ENCODE measurements at regions not wholly inside any gene's neighbourhood (a gene's known extent, or its start where the extent isn't known, plus 50 kb on each side); places are given as distances from the start of the nearest gene placed in this dataset.
A peak's percentile ranks its signal among the peaks of the same experiment; 100 is the strongest.

DNA sequence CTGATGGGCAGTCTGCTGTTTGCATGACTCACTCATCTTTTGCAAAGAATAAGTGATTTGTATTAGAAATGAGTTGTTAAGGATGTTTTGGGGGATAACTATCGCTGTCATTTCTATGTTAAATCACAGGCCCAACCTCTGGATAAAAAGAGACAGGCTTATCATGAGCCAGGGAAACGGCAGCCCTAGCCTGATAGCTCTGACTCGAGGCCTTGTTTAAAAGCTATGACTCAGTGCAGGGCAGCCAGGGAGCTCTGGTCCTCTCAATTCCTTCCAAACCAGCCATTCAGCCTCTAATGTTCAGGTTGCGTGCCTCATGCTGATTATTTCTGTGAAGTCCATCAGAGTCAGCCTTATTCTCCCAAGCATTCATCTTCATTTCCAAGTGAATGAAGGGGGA lies 305.9 kb upstream of the HAND2 start:
- DNase-seq = no peak

DNA sequence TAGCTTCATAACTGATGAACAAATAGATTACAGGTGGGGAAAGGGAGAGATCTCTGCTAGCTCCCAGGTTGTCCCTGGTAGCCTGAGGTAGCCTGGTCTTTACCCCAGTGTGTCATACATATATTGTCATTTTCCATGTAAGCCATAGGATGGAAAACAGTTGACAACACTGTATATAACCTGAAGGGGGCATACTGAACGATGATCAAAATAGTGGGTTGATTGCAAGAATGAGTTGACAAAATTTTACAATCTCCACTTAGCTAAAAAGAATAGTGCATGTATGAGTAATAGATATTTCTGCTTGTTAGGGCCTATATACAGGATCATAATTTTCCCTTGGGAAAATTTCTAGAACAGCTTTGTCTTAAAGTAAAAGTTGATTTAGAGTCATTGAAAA lies 304.1 kb upstream of the HAND2 start:
- no peak for DNase-seq

DNA sequence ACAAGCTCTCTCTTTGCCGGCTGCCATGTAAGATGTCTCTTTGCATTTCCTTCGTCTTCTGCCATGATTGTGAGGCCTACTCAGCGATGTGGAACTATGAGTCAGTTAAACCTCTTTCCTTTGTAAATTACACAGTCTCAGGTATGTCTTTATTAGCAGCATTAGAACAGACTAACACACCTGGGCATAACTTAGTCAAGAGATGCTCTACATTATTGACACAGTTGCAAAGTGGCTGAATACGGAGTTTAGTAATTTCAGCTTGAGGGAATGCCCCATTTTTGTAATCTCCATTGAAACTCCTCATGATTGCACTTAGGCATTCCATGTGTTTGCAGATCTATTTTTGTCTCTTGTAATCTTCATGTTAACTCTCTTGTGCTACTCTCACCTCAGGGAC lies 299.5 kb upstream of the HAND2 start:
- no peak for DNase-seq

DNA sequence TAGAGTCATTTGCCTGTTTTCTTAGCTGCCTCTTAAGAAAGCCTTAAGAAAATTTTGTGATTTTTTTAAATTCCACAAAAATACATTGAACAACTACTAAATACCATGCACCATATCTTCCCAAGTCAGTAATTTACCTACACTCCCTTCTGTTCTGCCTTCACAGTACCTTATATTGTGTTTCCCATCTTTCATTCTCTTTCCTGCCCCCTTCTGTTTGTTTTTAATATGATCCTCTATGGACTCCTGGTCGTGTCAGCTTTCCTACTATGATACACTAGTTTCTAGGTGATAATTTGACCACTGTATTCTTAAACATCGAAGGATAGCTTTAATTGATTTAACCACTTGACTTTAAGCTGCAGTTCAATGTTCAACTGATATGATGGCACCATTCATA lies 297.7 kb upstream of the HAND2 start:
- no peak for DNase-seq

DNA sequence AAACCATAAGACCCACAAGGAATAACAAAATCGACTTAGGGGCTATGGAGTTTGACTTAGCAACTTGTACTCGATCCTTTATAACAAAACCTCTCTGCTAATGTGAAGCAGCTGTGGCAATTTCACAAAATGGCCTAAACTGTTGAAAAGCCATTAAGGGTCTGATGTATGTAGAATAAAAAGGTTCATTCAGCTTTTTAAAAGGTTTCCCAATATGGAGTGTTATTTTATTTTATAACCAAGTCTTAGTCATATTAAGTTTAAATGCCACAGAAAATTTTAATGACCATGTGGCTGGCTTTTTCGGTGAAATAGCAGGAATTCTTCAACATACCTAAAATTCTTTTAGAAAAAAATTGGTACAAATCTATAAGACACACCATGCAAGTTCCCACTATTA lies 291.8 kb upstream of the HAND2 start:
- no peak for DNase-seq

DNA sequence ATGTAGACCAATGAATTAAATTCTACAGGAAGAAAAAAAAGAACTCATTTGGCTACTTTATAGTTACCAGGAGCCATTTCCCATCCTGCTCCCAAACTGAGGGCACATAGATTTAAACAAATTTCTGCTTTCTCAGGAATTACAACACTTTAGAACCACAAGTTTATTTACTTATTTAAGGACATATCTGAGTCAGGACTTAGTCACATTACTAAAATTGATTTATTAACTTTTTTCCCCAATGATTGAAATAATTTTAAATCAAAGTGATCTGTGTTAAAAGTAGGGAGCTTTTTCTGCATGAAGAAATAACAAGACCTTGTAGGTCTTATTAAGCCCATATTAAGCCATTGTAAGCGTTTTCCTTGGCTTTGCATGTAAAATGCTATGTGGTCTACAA lies 291.0 kb upstream of the HAND2 start:
- no peak for DNase-seq

DNA sequence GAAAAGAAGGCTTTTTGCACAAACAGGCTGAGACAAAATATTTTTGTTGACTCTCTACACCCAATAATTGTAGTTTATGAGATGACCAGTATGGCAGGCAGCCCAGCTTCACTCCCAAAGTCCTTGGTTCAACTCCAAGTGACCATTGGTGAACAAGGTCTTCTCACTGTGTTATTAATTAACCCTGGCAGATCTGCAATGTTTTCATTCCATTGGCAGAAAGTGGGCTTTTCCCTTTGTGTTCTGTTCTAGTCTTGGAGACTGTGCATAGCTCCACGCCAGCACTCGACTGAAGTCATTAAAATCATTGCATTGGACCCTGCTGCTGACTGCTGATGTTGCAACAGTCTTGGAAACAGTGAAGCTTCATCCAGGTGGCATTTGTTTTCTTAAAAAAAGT lies 277.3 kb upstream of the HAND2 start:
- no peak for DNase-seq

DNA sequence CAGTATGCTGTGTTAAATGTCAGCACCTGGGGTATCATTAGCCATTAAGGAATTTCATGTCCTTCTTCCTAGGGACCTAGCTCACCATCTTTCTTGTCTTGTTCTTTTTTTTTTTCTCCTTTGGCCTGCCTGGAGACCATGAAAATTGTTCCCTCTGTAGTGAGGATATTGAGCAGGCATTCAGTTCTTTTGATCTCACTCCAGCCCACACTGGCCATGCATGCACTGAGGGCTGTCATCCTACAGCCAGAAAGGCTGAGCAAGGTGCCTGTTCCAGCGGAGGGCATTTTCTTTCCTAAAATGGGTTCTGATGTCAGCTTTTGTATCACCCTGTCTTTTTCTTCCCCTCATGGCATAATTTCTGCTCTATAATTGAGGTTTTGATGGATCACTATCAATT lies 275.9 kb upstream of the HAND2 start:
- DNase-seq = no peak

DNA sequence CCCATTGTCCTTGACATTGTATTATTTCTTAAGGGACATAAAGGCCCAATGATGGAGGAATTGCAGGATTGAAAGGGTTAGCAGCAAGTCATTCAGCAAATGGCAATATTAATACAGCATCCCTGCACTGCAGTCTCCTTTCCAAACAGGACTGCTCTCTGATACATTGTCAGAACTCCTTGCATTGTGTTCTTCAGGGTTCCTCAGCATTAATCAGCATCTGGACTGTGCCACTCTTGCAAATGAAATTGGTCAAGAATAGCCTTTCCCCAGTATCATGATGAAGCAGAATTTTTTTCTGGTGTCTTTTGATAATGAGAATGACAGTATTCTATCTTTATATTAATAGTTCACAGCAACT lies 272.6 kb upstream of the HAND2 start:
- DNase-seq = no peak

DNA sequence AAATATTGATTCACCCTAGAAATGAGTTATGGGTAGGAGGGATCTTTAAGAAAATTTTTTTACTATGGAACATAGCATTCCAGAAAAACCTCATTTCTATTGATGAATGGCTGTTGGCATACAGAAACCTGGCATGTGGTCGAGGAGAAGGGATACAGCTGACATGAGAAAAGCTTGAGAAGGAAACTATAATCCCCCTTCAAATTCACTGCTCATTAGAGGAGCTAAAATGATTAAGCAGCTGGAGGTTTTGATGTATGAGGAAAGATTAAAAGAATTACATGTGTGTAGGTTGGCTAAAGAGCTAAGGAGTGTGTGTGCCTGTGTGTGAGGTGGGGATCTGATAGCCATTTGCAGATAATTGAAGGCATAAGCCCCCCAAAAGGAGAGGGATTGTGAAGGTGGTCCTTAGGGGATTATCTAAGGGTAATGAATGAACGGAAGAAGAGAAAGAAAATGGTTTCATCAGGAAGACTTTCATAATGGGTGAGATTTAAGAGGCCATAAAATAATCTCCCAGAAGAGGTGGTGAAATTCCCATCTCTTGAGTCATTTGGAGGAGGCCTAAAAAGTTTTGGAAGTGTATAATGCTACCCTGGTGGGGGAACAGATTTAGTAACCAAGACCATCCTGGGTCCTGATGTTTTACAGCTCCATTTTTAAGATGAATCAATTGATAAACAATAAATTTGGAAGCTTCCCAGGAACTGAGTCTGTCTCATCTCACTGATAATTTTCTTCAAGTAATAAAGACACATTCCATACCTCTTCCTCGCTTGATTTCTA lies 272.0 kb upstream of the HAND2 start:
- DNase-seq = no peak

DNA sequence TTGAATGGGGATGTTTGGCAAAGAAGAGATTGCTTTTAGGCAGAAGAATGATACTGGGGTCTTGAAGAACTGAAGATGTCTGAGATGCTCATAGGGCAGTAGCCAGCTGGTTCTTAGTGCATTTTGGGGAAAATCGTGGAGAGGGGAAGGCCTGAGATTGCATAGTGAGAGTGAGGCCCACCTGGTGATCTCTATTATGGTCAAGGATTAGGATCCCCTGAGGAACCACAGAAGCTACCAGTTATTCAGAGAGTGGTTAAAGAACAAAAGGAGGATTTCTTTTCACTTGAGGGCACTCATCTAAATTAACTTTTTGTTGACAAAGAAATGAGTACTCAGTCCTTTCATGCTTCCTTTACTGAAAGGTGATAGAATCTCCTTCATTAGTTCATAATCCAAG lies 271.3 kb upstream of the HAND2 start:
- no peak for DNase-seq

DNA sequence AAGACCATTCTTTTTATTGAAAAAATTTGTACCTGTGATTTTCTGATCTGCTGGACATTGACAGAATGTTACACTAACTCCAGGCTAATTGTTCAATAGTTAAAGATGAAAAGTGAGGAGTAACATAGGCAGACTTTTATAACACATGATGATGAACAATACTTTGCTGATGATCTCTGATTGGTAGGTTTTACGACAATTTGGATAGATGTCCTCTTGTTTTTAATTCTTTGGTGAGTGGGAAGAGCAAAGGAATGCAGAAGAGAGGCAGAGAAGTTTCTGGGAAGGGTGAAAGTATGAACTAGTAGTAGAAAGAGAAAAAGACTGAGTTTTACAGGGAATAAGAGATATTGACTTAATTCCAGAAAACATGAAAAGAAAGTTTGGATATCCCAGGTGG lies 267.3 kb upstream of the HAND2 start:
- DNase-seq = no peak

DNA sequence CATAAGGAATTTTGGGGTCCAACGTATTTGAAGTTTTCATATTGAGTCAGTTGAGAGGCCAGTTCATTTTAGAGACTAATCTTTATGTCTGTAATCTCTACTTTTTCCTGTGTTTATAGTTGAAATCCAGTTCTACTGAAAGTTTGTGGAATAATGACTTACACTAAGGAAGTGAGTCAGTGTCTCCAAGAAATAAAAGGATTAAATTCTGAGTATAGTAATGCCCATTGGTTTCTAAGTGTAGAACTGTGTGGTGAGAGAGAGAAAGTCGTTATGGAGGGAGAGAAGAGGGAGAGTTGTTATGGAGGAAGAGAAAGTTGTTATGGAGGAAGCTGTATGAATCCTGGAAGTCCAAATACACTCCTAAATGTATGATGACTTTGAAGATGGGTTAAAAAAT lies 264.6 kb upstream of the HAND2 start:
- no peak for DNase-seq

DNA sequence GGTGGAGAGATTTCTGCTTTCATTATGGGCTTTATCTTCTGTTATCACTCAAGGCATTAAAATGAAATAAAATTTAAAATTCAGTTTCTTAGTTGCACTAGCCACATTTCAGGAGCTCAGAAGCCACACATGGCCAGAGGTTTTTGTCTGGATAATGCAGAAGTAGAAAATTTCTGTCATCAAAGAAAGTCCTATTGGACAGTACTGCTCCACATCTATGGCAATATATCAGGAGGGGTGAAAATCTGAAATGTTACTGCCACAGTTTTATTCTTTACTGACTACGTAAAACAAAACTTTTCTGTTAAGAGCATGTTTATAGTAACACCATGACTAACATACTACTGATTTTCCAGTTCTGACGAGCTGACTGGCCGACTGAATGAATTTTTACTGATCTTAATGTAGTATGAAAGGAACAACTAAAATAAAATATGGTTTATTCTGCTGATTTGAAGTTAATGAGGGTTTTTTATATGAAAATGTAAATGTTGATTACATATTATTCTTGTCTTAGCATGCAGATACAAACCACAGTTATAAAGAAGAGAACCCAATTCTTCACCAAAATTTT lies 264.0 kb upstream of the HAND2 start:
- DNase-seq = no peak

DNA sequence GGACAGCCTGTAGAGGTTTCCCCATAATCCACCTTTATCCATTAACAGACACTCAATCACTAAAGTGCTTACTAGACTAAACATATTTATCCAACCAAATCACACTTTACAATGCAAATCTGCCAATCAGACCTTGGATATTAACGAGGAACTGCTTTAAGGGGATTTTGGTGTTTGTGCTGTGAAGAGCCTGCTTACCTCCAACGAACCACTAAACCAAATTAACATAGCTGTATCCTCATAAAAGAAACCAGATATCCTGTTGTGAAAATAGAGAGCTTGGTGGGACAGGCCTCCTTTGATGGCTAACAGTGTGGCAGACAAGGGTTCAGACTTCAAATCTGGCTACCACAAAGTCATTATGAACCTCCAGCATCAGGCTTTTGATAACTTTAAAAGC lies 252.6 kb upstream of the HAND2 start:
- DNase-seq = peak; percentile 21

DNA sequence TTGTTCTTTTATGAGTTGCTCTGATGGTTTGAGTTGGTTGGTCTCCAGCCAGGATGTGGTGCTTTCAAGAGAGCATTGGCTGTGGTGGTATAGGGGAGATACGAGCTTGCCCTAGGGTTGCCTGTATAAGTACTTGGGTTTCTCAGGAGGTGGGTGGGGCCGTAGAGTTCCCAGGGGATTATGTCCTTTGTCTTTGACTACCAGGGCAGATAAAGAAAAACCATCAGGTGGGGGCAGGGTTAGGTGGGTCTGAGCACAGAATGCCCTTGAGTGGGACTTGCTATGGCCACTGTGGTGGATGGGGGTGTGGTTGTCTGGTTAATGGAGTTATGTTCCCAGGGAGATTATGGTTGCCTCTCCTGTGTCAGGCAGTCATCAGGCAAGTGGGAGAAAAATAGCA lies 247.9 kb upstream of the HAND2 start:
- no peak for DNase-seq

DNA sequence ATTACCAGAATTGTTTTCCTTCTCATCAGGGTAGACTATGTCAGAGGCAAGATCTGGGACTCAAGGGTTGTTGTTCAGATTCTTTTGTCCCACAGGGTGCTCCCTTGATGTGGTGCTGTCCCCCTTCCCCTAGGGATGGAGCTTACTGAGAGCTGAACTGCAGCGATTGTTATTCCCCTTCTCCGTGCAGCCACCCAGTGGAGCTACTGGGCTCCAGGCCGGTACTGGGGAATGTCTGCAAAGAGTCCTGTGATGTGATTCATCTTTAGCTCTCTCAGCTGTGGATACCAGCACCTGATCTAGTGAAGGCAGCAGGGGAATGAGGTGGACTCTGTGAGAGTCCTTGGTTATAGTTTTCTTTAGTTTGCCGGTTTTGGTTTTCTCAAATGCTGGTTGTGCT lies 247.4 kb upstream of the HAND2 start:
- DNase-seq = no peak

DNA sequence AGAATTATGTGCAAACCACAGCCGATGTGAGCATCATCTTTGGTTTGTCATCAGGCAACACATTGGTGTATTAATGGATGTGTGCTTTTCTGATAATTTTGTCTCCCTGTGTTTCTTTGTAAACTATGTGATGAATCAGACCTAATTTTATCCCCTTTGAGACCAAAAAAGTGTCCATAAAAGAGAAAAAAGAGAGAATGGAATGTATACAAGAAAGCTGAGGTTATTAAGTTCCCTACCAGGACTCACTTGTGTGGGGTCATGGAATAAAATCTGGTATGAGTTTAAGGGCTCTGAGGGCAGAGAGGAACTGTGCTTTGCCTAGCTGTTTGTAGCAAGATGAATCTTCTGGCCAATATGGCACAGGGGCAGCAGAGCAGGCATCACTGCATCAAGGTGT lies 239.5 kb upstream of the HAND2 start:
- DNase-seq = no peak

DNA sequence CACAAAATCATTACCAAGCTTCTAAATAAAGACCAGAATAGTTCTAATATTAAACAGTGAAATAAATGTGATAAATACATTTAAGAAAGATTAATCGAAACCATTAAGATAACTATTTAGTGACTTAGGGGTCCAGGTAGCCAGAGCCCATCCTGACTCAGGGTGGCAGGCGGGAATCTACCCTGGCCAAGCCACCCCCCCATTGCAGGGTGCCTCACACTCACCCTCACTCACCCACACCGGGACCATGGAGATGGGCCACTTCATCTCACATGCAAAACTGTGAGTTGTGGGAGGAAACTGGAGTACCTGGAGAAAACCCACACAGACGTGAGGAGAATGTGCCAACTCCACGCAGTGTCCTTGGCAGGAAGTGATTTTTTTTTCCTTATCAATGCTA lies 237.6 kb upstream of the HAND2 start:
- no peak for DNase-seq

DNA sequence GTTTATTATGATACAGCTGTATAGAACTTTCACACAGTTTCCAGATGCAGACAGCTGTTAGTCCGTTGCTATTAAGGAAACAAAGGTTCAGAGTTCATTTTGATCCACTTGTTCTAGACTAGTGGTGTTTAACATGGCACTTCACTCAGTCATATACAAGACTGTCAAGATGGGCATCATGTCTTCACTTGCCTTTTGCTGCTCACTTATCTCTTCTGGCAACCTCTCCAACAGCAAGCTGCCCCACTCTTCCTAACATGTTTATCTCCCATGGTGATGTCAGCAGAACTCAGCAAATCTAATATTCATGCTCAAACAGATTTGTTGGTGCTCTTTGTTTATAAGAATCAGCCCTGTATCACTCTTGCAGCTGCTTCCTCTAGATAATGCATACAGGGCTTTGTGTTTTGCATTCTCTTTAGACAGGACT lies 236.2 kb upstream of the HAND2 start:
- DNase-seq = no peak

DNA sequence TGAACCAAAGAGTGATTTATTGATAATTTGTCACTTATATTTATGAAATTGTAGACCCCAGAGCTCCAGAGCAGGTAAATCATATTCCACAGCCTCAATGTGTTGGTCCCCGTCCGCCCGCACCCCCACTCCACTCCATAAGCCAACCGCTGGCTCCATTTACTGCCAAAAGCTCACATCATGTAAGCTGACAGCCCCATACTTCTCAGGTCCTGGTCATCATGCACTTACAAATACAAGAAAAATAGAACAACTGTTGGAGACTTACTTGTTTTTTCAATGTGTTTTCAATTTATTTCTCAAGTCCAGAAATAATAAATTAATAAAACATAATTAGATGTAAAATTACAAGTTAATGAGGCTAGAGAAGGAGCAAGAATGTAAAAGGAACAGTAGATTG lies 235.7 kb upstream of the HAND2 start:
- no peak for DNase-seq

DNA sequence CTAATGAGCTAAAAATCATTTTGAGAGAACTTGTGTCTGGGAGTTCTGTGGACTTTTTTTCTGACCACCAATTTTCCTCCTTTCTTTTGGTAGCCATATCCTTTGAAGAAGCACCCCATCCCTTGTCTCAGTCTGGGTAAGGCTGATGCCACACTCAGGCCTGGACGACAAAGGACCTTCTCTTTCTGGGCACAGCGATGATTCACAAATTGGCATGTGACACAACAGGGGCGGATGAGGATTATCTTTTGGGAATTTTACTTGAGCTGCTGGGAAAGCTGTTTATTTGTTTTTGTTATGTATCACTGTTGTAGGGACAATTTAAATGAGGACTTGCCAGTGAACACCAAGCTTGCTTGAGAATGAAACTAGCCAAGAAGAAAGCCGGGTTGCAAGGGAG lies 233.4 kb upstream of the HAND2 start:
- DNase-seq = no peak

DNA sequence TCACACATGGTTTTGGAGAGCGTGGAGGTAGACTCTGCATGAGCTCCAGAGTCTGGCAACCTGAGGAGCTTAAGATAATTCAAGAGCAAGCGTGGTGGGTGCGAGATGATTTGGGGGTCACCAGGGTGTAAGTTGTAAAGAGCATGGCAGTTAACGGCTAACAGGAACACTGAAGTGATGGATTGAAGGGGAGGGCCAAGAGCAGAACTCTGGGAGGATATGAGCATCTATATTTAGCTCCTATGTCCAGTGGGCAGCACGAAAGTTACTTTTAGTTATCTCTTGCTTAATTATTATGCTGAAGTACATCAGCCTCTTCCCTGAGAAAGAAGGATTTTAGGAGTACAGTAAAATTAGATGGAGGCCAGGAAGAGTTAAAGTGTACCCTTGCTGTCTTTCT lies 231.9 kb upstream of the HAND2 start:
- DNase-seq = no peak

DNA sequence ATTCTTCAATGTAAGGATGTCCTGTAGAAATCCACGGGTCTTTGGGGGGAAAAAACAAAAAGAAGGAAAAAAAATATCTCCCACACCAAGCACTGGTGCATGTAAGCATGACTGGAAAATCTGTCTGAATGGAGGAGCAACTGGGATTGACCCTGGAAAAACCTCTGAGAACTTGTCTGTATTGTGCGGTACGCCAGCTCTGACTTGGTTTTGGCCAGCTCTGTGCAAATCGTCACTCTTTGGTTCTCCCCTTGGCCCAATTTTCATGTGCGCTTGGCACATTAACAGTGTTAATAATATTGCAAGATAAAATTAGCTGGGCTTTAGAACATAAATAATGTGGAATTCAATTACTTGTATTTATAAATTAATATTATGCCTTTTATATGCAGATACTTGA lies 231.2 kb upstream of the HAND2 start:
- no peak for DNase-seq

DNA sequence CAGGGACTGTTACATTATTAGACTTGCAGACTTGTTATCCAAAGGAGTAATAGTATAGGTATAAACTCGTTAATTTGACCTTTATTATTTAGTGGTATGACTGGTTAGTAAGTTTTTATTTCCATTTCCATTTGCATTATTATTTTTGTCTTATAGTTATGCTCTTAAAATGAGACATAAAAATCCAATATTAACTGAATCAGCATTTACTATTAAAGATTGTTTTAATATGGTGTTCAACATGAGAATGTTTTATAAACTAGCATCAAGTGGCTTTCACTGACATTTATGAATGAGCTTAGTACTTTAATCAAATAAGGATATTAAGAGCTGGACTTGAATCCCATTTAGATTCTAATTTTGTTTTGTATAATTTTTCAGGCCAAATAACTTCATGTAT lies 228.1 kb upstream of the HAND2 start:
- DNase-seq = no peak
